GM13977 (cell line): ENCODE measurements at regions not wholly inside any gene's neighbourhood (a gene's known extent, or its start where the extent isn't known, plus 50 kb on each side); places are given as distances from the start of the nearest gene placed in this dataset.

Experiments
- DNase-seq: peaks from one replicate; pipeline ENCODE4 v3.0.0; 2012; ENCODE audit warnings: low spot score
- in situ Hi-C: fragments of 300-500 bp; cut with MboI; formaldehyde crosslinking; loops from one replicate; pipeline ENCODE4 v1.12.0; 2022; ENCODE audit warnings: low sequenced_read_pairs, low pct_unique_long_range_greater_than_20kb, mixed read lengths, inconsistent platforms; ENCODE audit not compliant: unreplicated experiment
- TF ChIP-seq, protein P1 (sequence below): IDR thresholded peaks from 2 replicates; pipeline ENCODE4 v1.5.1; 2012; ENCODE audit warnings: mild to moderate bottlenecking, control low read depth; ENCODE audit not compliant: insufficient read depth; ENCODE audit errors: extremely low read depth, missing control alignments

DNA sequence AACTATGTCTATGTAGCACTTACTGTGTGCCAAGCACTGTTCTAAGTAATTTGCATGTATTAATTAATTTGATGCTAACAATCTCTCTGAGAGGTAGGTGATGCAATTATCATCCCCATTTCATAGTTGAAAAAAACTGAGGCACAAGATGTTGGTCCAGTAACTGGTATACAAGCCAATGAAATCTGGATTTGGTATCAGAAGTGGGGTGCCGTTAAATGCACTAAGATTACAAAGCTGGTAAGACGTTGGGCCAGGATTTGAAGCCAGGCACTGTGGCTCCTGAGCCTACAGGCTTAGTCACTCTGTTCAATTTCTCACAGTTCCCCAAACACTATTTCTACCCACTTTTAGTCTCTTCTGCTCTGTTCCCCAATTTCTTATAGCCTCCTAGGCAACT is 70.4 kb upstream of the CACNA1A start:
- TF ChIP-seq, protein P1, sequence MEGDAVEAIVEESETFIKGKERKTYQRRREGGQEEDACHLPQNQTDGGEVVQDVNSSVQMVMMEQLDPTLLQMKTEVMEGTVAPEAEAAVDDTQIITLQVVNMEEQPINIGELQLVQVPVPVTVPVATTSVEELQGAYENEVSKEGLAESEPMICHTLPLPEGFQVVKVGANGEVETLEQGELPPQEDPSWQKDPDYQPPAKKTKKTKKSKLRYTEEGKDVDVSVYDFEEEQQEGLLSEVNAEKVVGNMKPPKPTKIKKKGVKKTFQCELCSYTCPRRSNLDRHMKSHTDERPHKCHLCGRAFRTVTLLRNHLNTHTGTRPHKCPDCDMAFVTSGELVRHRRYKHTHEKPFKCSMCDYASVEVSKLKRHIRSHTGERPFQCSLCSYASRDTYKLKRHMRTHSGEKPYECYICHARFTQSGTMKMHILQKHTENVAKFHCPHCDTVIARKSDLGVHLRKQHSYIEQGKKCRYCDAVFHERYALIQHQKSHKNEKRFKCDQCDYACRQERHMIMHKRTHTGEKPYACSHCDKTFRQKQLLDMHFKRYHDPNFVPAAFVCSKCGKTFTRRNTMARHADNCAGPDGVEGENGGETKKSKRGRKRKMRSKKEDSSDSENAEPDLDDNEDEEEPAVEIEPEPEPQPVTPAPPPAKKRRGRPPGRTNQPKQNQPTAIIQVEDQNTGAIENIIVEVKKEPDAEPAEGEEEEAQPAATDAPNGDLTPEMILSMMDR = no peak
- DNase-seq = no peak

GRCh38 chr19:13574933-13575332 is 68.7 kb upstream of the CACNA1A start:
- TF ChIP-seq, protein P1 = no peak
- in situ Hi-C loops = loop anchor here (25.0 kb wide), 1 partner anchor 487 kb away; the partner anchor contains the start of genes MISP3 and PALM3
- DNase-seq = no peak

More for the DNA sequence above, 70.4 kb upstream of the CACNA1A start:
- in situ Hi-C loops = loop anchor here (25.0 kb wide), 1 partner anchor 486 kb away; the partner anchor contains the start of genes MISP3 and PALM3

DNA sequence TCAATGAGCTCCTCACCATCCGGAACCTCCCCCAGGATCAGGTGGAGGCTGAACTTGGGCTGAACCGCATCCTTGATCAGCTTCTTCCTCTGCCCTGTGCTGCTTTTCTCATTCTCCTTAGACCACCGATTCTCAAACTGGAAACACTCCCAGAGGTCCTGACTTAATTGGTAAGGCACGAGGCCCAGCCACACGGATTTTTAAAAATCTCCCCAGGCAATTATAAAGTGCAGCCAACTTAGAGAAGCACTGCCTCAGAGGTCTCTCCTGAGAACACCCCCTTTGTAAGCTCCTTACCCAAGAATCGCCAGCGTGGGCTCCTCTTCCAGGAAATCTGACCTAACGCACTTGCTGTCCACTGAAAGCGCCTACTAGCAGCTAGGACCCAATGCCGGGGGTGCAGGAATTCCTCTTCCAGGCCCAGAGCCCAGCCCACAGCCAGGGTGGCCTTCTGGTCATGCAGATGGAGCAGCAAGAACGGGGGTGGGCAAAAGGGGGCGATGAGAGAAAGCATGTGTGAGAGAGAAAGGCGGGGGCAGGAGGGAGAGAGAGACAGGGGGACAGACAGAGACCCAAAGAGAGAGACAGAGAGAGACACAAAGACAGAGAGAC is 66.9 kb upstream of the CACNA1A start:
- in situ Hi-C loops = no loop called here

DNA sequence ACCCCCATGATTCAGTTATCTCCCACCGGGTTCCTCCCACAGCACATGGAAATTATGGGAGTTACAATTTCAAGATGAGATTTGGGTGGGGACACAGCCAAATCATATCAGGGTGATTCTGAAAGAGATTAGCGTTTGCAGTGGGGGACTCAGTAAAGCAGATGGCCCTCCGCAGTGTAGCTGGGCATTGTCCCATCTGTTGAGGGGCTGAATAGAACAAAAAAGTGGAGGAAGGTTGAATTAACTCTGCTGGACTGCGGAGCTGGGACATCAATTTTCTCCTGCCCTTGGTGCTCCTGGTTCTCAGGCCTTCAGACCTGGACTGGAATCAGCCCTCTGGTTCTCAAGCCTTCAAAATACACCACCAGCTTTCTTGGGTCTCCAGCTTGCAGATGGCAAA is 55.2 kb upstream of the CACNA1A start:
- no peak for DNase-seq
- in situ Hi-C loops = no loop called here
- TF ChIP-seq, protein P1 = no peak

More for the DNA sequence above, 66.9 kb upstream of the CACNA1A start:
- no peak for DNase-seq
- TF ChIP-seq, protein P1 = no peak

- in situ Hi-C loops = no loop called here
- TF ChIP-seq, protein P1 = no peak
- no peak for DNase-seq
Measured at GRCh38 chr19:13557756-13558398, 51.6 kb upstream of the CACNA1A start.

GRCh38 chr19:13556552-13556951 is 50.3 kb upstream of the CACNA1A start:
- no peak for DNase-seq
- TF ChIP-seq, protein P1 = no peak
- in situ Hi-C loops = no loop called here
